ENCODE measurements at regions not wholly inside any gene's neighbourhood (a gene's known extent, or its start where the extent isn't known, plus 50 kb on each side); places are given as distances from the start of the nearest gene placed in this dataset.
"Not testable (repeated sequence)": the region's sequence is repeated elsewhere in the genome, so short reads cannot be mapped to it uniquely, and the experiment has no call there.

GRCh38 chr3:150128126-150128525, 157.4 kb upstream of the PFN2 start:
- DNase-seq = no peak
- no peaks in the 10 kb centered on the region for H3F3A ChIP-seq (ENCODE audit: insufficient read depth, low read length)
- no peaks in the 10 kb centered on the region for H3K36me3 ChIP-seq (replicated peaks; ENCODE audit: insufficient read depth, low read length)
- no peaks in the 10 kb centered on the region for H3K9me2 ChIP-seq (replicated peaks; ENCODE audit: insufficient read depth, low read length)
- no peak overlapping the region for H3K4me3 ChIP-seq (ENCODE audit: low read length)
- no peak overlapping the region for H2AFZ ChIP-seq (ENCODE audit: low read length)
- no peak overlapping the region for H3K4me2 ChIP-seq (ENCODE audit: low read depth, low read length)
- no peak overlapping the region for H3K9ac ChIP-seq (ENCODE audit: low read length)
- TF ChIP-seq EZH2phosphoT487 (IDR thresholded peaks at IDR 0.05; ENCODE audit: low read length) = no peak
- TF ChIP-seq EZH2 (optimal IDR thresholded peaks at IDR 0.05; ENCODE audit: low read depth, low read length) = no peak
- TF ChIP-seq CTCF (IDR thresholded peaks at IDR 0.05; ENCODE audit: low read length) = no peak
- no peaks in the 10 kb centered on the region for H3K9me3 ChIP-seq (replicated peaks; ENCODE audit: insufficient read depth, low read length)
- H3K27me3 ChIP-seq (replicated peaks; ENCODE audit: insufficient read depth, low read length) = no peaks in the 10 kb centered on the region
- H3K4me1 ChIP-seq (ENCODE audit: low read length) = peaks cover 8% of the 10 kb centered on the region
- no peak overlapping the region for H3K27ac ChIP-seq (ENCODE audit: low read length)
- no peaks in the 10 kb centered on the region for H4K20me1 ChIP-seq (ENCODE audit: insufficient read depth, low read length)
- H3K79me2 ChIP-seq (ENCODE audit: low read length) = no peaks in the 10 kb centered on the region

- Histone ChIP-seq H4K20me1 (ENCODE audit: insufficient read depth, low read length) (no peaks in the 10 kb centered on the region), H3K4me3 (ENCODE audit: low read length) (no peak overlapping the region), H3K36me3 (replicated peaks; ENCODE audit: insufficient read depth, low read length) (no peaks in the 10 kb centered on the region), H3K4me1 (ENCODE audit: low read length) (peaks cover 8% of the 10 kb centered on the region), H3K4me2 (ENCODE audit: low read depth, low read length) (no peak overlapping the region), H3K9me3 (replicated peaks; ENCODE audit: insufficient read depth, low read length) (no peaks in the 10 kb centered on the region), H3K9me2 (replicated peaks; ENCODE audit: insufficient read depth, low read length) (no peaks in the 10 kb centered on the region), H3K9ac (ENCODE audit: low read length) (no peak overlapping the region), H2AFZ (ENCODE audit: low read length) (no peak overlapping the region), H3K27ac (ENCODE audit: low read length) (no peak overlapping the region), H3K27me3 (replicated peaks; ENCODE audit: insufficient read depth, low read length) (no peaks in the 10 kb centered on the region), H3F3A (ENCODE audit: insufficient read depth, low read length) (no peaks in the 10 kb centered on the region), H3K79me2 (ENCODE audit: low read length) (no peaks in the 10 kb centered on the region)
- TF ChIP-seq EZH2phosphoT487 (IDR thresholded peaks at IDR 0.05; ENCODE audit: low read length) (no peak), CTCF (IDR thresholded peaks at IDR 0.05; ENCODE audit: low read length) (no peak), EZH2 (optimal IDR thresholded peaks at IDR 0.05; ENCODE audit: low read depth, low read length) (no peak)
- DNase-seq = no peak
These were observed 156.4 kb upstream of the PFN2 start for GRCh38 chr3:150127011-150127490.

- H4K20me1 ChIP-seq (ENCODE audit: insufficient read depth, low read length) = no peaks in the 10 kb centered on the region
- H3F3A ChIP-seq (ENCODE audit: insufficient read depth, low read length) = no peaks in the 10 kb centered on the region
- no peaks in the 10 kb centered on the region for H3K79me2 ChIP-seq (ENCODE audit: low read length)
- no peak overlapping the region for H3K4me3 ChIP-seq (ENCODE audit: low read length)
- H3K27ac ChIP-seq (ENCODE audit: low read length) = no peak overlapping the region
- H3K4me2 ChIP-seq (ENCODE audit: low read depth, low read length) = peak overlapping the region; percentile 31
- H2AFZ ChIP-seq (ENCODE audit: low read length) = no peak overlapping the region
- no peak for TF ChIP-seq CTCF (IDR thresholded peaks at IDR 0.05; ENCODE audit: low read length)
- TF ChIP-seq EZH2 (optimal IDR thresholded peaks at IDR 0.05; ENCODE audit: low read depth, low read length) = no peak
- no peak for TF ChIP-seq EZH2phosphoT487 (IDR thresholded peaks at IDR 0.05; ENCODE audit: low read length)
- peaks cover 8% of the 10 kb centered on the region for H3K4me1 ChIP-seq (ENCODE audit: low read length)
- H3K36me3 ChIP-seq (replicated peaks; ENCODE audit: insufficient read depth, low read length) = no peaks in the 10 kb centered on the region
- no peaks in the 10 kb centered on the region for H3K9me3 ChIP-seq (replicated peaks; ENCODE audit: insufficient read depth, low read length)
- DNase-seq = no peak
- H3K27me3 ChIP-seq (replicated peaks; ENCODE audit: insufficient read depth, low read length) = no peaks in the 10 kb centered on the region
- H3K9me2 ChIP-seq (replicated peaks; ENCODE audit: insufficient read depth, low read length) = no peaks in the 10 kb centered on the region
- no peak overlapping the region for H3K9ac ChIP-seq (ENCODE audit: low read length)
These were observed 153.4 kb upstream of the PFN2 start for GRCh38 chr3:150124142-150124541.

GRCh38 chr3:150123249-150123648, 152.6 kb upstream of the PFN2 start:
- H3K9ac ChIP-seq (ENCODE audit: low read length) = not testable (repeated sequence)

More at GRCh38 chr3:150123249-150123648, 152.6 kb upstream of the PFN2 start:
- H4K20me1 ChIP-seq (ENCODE audit: insufficient read depth, low read length); H3K27me3 ChIP-seq (replicated peaks; ENCODE audit: insufficient read depth, low read length); H3K27ac ChIP-seq (ENCODE audit: low read length); H3K9me2 ChIP-seq (replicated peaks; ENCODE audit: insufficient read depth, low read length); H3K36me3 ChIP-seq (replicated peaks; ENCODE audit: insufficient read depth, low read length); H3K4me1 ChIP-seq (ENCODE audit: low read length); H3K4me2 ChIP-seq (ENCODE audit: low read depth, low read length); H3K79me2 ChIP-seq (ENCODE audit: low read length); DNase-seq; H3K9me3 ChIP-seq (replicated peaks; ENCODE audit: insufficient read depth, low read length); H3K4me3 ChIP-seq (ENCODE audit: low read length); H2AFZ ChIP-seq (ENCODE audit: low read length); H3F3A ChIP-seq (ENCODE audit: insufficient read depth, low read length): not testable (repeated sequence)
